GM12873 (cell line): ENCODE measurements at regions not wholly inside any gene's neighbourhood (a gene's known extent, or its start where the extent isn't known, plus 50 kb on each side); places are given as distances from the start of the nearest gene placed in this dataset.

Experiments used
- TF ChIP-seq, protein P1 (sequence below): IDR thresholded peaks from 2 replicates; pipeline ENCODE4 v1.5.1; 2012; ENCODE audit warnings: low read depth, mild to moderate bottlenecking, moderate library complexity, low read length, control low read depth; ENCODE audit not compliant: insufficient read depth; ENCODE audit errors: missing control alignments

DNA sequence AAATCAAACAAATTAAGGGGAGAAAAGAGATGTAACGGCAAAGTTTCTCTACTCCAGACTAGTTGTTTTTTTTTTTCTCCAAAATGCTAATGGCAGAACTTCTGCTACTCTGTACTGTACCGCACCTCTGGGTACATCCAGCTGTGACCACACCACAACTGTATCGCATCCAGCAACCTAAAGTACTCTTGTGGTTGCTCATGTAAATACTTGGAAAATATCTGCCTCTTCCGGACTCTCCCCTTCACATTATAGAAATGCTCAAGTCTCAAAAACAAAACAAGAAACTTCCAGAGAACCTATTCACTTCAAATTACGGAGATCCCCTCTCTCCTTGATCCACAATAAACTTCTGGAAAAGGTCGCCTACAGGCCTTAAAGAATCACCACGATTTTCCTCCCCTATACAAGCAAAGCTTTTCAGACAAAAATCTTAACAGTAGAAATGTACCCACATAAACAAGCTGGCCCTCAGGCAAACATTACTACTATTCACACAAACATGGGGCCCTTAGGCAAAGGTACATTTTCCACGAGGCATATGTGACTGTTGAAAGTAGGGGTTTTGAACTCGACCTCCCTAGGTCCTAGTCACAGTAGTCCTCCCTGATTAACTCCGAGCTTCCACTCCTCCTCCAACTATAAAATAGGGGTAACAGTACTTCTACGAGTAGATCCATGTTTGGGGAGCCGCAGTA is 222.9 kb upstream of the MKLN1 start:
- TF ChIP-seq, protein P1, sequence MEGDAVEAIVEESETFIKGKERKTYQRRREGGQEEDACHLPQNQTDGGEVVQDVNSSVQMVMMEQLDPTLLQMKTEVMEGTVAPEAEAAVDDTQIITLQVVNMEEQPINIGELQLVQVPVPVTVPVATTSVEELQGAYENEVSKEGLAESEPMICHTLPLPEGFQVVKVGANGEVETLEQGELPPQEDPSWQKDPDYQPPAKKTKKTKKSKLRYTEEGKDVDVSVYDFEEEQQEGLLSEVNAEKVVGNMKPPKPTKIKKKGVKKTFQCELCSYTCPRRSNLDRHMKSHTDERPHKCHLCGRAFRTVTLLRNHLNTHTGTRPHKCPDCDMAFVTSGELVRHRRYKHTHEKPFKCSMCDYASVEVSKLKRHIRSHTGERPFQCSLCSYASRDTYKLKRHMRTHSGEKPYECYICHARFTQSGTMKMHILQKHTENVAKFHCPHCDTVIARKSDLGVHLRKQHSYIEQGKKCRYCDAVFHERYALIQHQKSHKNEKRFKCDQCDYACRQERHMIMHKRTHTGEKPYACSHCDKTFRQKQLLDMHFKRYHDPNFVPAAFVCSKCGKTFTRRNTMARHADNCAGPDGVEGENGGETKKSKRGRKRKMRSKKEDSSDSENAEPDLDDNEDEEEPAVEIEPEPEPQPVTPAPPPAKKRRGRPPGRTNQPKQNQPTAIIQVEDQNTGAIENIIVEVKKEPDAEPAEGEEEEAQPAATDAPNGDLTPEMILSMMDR = no peak

DNA sequence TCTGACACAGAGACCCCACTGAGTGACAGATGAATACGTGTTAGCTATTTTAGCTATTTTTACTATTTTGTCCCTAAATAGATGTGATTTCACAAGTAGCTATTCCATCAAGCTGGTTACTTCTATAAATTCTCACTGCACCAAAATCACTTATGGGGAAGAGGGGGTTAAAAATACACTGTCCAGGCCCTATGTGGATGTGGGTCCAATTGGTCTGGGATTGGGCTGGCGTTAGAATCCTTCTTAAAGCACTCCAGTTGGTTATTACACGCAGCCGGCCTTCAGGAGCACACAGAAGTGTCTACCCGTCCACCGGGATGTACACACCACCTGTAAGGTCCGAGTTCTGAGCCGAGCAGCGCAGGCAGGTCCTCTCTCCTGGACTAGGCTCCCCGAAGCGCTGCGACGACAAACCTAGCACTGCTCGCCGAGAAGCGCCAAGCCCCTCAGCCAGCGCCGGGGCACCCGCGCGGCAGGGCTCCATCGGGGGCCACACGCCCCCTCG is 222.3 kb upstream of the MKLN1 start:
- TF ChIP-seq, protein P1 = no peak

DNA sequence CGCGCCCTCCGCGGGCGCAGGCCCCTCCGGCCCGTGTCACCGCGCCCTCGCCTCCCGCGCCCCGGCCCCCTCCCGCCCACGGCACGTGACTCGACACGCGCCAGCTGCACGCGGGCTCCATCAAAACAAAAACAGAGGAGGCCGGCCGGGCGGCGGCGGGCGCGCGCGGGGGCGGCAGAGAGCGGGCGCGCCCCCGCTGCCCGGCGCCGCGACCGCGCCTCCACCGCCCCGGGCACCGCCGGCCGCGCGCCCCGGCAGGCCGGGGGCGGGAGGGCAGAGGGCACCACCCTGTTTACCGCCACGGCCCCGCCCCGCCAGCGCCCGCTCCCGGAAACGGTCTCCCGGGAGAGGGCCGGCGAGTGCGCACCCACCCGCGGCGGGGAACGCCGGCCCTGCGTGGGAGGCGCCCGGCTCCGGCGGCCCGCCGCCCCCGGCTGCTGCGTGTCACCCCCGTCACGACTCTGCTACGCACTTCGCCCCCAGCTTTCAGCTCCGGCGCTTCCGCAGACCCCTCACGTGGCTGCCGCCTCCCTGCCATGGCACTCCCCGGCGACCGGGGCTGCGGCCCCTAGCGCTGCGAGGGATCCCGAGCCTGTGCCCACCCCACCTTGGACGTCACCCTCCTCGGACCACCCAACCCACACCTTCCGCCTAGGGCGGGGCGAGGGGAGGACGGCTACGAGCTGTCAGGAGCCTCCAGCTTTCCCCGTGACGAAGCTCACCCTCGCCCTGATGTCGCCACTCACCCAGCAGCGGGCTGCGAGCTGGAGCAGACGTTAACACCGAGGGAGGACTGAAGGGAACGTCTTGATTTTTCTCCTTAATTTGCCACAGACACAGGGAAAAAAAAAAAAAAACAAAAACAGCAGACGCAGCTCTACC is 221.6 kb upstream of the MKLN1 start:
- TF ChIP-seq, protein P1 = no peak

DNA sequence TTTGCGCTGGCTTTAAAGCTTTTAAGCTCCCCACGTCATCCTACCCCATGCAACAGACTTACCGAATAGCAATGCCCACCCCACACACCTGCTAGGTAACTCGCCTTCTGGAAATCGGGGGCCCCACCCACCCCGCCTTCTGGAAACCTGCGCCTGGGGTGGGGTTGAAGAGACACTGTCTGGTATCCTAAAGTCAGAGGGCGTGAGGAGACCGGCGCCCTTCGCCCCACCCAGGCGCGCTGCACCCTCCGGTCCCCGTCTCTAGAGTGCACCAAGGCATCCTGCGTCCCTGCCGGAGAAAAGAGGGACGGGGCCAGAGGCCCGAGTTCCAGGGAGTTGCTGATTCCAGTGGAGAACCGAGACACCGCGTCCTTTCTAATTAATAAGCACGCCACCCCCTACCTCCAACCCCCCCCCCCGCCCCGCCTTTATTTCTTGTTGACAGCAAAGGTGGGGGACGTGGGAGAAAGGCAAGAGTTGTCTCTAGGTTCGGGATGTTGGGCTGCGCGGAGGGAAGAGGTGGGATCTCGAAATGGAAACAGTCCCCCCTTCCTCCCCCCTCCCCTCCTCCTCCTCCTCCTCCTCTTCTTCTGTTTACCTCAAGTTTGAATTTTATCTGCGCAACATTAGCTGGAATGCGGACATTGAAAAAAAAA is 220.9 kb upstream of the MKLN1 start:
- TF ChIP-seq, protein P1 = no peak

DNA sequence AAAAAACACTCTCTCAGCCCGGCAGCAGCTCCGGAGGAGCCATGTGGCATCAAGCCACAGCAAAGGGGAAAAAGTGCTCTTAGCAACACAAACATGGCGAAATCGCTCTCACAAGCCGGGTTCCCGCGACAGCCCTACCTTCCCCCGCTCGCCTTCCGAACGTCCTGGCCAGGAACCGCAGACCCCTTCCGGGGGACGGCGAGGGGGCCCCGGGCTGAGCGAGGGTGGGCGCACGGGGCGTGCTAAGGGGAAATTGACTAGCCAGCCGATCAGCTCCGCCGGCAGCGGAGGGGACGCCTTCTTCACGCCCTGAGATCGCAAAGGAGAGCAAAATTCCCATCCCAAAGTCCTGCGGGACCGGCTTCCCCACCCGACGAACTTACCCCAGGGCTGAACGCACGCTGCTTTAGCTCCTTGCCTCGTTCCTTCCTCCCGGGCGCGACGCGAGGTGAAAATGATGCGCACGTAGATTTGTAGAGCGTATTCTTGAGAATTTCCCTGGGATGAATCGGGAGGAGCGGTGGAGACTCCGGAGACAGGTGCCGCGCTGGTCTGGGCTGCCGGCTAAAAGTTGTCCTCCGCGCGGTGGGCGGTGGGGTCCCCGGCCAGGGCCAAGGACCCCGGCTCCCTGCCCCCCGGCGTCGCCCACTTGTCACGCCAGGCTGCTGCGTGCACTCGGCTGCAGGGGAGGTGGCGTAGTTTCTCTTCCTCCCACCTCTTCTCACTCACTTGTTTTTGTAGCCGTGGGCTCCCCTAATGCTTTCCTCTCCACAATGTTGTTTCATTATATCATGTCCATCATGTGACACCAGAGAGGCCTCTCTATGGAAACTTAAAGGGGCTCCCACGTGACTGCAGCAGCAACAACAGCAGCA is 220.1 kb upstream of the MKLN1 start:
- TF ChIP-seq, protein P1 = no peak

DNA sequence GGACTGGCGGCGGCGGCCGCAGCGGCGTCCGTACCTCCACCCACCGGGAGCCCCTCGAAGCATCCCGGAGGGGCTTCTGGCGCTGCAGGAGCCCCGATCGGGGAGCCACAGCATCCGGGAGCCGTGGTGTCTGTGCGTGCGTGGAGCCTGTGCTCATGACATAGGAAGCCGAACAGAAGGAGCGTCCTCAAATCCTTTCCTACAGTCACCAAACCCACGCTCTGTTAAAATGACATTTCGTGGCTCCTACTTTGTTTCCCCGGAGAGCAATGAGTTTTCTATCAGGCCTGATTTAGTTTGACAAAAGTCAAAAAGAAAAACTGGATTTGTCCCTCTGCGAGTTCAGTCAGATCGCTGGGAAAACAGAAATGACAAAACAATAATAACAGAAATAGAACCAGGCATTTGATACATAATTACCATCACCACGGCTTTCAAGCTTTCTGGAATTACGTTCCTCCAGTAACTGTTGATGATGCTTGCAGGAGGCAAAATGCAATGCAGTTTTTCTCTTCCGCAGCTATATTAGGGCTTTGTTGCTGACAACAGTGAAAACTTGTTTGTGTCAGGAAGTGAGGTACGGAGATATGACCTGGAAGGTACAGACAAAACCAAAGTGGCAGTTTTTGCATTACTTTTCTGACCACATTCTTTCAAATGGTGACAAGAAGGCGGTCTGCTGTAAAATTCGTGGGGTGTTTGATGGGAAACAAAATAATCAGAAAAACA is 219.3 kb upstream of the MKLN1 start:
- TF ChIP-seq, protein P1 = no peak
